IMR-90 (cell line): ENCODE measurements at regions not wholly inside any gene's neighbourhood (a gene's known extent, or its start where the extent isn't known, plus 50 kb on each side); places are given as distances from the start of the nearest gene placed in this dataset.
A peak's percentile ranks its signal among the peaks of the same experiment; 100 is the strongest.

Experiments used
- ATAC-seq: fragments of 200-7000 bp; cut with Tn5 transposase; 2 replicates; pipeline ENCODE4 v1.9.1; 2020; ENCODE audit warnings: low read depth, mild to moderate bottlenecking, moderate library complexity
- BruUV-seq: library from RNA; stranded (reverse); fragments of 400-500 nt; replicated peaks from 2 replicates; lab custom pipeline; 2021; lab: Mats Ljungman, UMichigan
- CTCF ChIA-PET: fragments of 300-600 bp; formaldehyde crosslinking; extraction: SDS; loops from one replicate; lab custom pipeline; 2021; ENCODE audit warnings: antibody characterized with exemption; lab: Yijun Ruan, JAX
- POLR2A ChIA-PET: fragments of 300-600 bp; sonication (Branson Sonifier 250); formaldehyde crosslinking; loops from one replicate; lab custom pipeline; 2022; ENCODE audit warnings: antibody characterized with exemption; ENCODE audit not compliant: unreplicated experiment; lab: Charles Lee
- DNase-seq: peaks from one replicate; pipeline ENCODE4 v3.0.0; 2013
- H2AFZ ChIP-seq: replicated peaks from 2 replicates; pipeline ENCODE3; 2013; ENCODE audit warnings: low read length, mild to moderate bottlenecking; ENCODE audit not compliant: poor library complexity
- H2AK5ac ChIP-seq: 2 replicates; pipeline ENCODE4 v1.6.1; 2013; ENCODE audit warnings: low read depth, low read length, inconsistent platforms
- H2AK9ac ChIP-seq: replicated peaks from 2 replicates; pipeline ENCODE3; 2013; ENCODE audit warnings: mild to moderate bottlenecking, low read depth, low read length, moderate library complexity; ENCODE audit not compliant: poor library complexity
- H2BK120ac ChIP-seq: 2 replicates; pipeline ENCODE4 v1.6.1; 2013; ENCODE audit warnings: low read depth, low read length, inconsistent platforms
- H2BK15ac ChIP-seq: 3 replicates; pipeline ENCODE4 v1.6.1; 2013; ENCODE audit warnings: low read depth, low read length, inconsistent platforms
- H2BK20ac ChIP-seq: 2 replicates; pipeline ENCODE4 v1.6.1; 2013; ENCODE audit warnings: low read depth, mild to moderate bottlenecking, inconsistent platforms, low read length, moderate library complexity
- H2BK5ac ChIP-seq: 2 replicates; pipeline ENCODE4 v1.6.1; 2013; ENCODE audit warnings: mild to moderate bottlenecking, low read depth, low read length, inconsistent platforms; ENCODE audit not compliant: poor library complexity, severe bottlenecking
- H3K14ac ChIP-seq: replicated peaks from 2 replicates; pipeline ENCODE4 v1.6.1; 2013; ENCODE audit warnings: low read depth, low read length, inconsistent platforms
- H3K18ac ChIP-seq: 2 replicates; pipeline ENCODE4 v1.6.1; 2013; ENCODE audit warnings: low read depth, low read length, control low read depth
- H3K23ac ChIP-seq: 2 replicates; pipeline ENCODE4 v1.6.1; 2013; ENCODE audit warnings: low read depth, low read length, inconsistent platforms
- H3K27ac ChIP-seq: 2 replicates; pipeline ENCODE4 v1.5.1; 2013; ENCODE audit warnings: mild to moderate bottlenecking, control low read depth, low read length; ENCODE audit not compliant: insufficient read depth
- H3K27me3 ChIP-seq: 2 replicates; pipeline ENCODE4 v1.6.1; 2013; ENCODE audit warnings: low read length; ENCODE audit not compliant: control insufficient read depth, insufficient read depth
- H3K36me3 ChIP-seq: 2 replicates; pipeline ENCODE4 v1.6.1; 2013; ENCODE audit warnings: low read length, mixed read lengths; ENCODE audit not compliant: control insufficient read depth, insufficient read depth
- H3K4ac ChIP-seq: 2 replicates; pipeline ENCODE4 v1.6.1; 2013; ENCODE audit warnings: low read depth, low read length, inconsistent platforms
- H3K4me1 ChIP-seq: 2 replicates; pipeline ENCODE4 v1.6.1; 2013; ENCODE audit warnings: low read length, mixed read lengths; ENCODE audit not compliant: control insufficient read depth, insufficient read depth
- H3K4me2 ChIP-seq: 2 replicates; pipeline ENCODE4 v1.6.1; 2013; ENCODE audit warnings: low read depth, mild to moderate bottlenecking, control low read depth, low read length, moderate library complexity
- H3K4me3 ChIP-seq: 2 replicates; pipeline ENCODE4 v1.5.1; 2013; ENCODE audit warnings: low read depth, mild to moderate bottlenecking, control low read depth, low read length, moderate library complexity; ENCODE audit not compliant: insufficient read depth
- H3K56ac ChIP-seq: 2 replicates; pipeline ENCODE4 v1.6.1; 2013; ENCODE audit warnings: low read length, inconsistent platforms; ENCODE audit not compliant: insufficient read depth; ENCODE audit errors: extremely low read depth
- H3K79me1 ChIP-seq, 2 experiments: 2 replicates each; pipeline ENCODE4 v1.6.1; 2013; ENCODE audit warnings: low read length in 2 of 2, inconsistent platforms in 1 of 2, low read depth in 1 of 2
- H3K9ac ChIP-seq: 2 replicates; pipeline ENCODE4 v1.6.1; 2013; ENCODE audit warnings: low read depth, low read length, control low read depth
- H3K9me1 ChIP-seq: 2 replicates; pipeline ENCODE4 v1.6.1; 2013; ENCODE audit warnings: low read length, inconsistent platforms; ENCODE audit not compliant: insufficient read depth
- H3K9me3 ChIP-seq: 2 replicates; pipeline ENCODE4 v1.6.1; 2013; ENCODE audit warnings: low read length; ENCODE audit not compliant: control insufficient read depth, insufficient read depth
- H4K20me1 ChIP-seq: 2 replicates; pipeline ENCODE4 v1.6.1; 2013; ENCODE audit warnings: low read length, inconsistent platforms; ENCODE audit not compliant: insufficient read depth
- H4K5ac ChIP-seq: 2 replicates; pipeline ENCODE4 v1.6.1; 2013; ENCODE audit warnings: mild to moderate bottlenecking, low read depth, low read length, control low read depth
- H4K8ac ChIP-seq, 2 experiments: 2 replicates each; pipeline ENCODE4 v1.6.1; 2013; ENCODE audit warnings: low read depth in 2 of 2, low read length in 2 of 2, control low read depth in 1 of 2, inconsistent platforms in 1 of 2
- H4K91ac ChIP-seq: 2 replicates; pipeline ENCODE4 v1.6.1; 2013; ENCODE audit warnings: low read depth, low read length, inconsistent platforms; ENCODE audit not compliant: insufficient read depth
- CHD1 ChIP-seq: IDR thresholded peaks from 2 replicates; pipeline ENCODE4 v1.6.1; 2012; ENCODE audit warnings: low read depth, low read length, improper control_type of control experiment
- MAZ ChIP-seq: IDR thresholded peaks from 2 replicates; pipeline ENCODE4 v1.6.1; 2012; ENCODE audit warnings: low read depth, mild to moderate bottlenecking, low read length, improper control_type of control experiment, moderate library complexity, borderline replicate concordance
- RFX5 ChIP-seq: IDR thresholded peaks from 2 replicates; pipeline ENCODE4 v1.8.0; 2012; ENCODE audit warnings: low read depth, mild to moderate bottlenecking, low read length, moderate library complexity
- SMC3 ChIP-seq: fragments of 150-350 bp; IDR thresholded peaks from 2 replicates; pipeline ENCODE4 v1.6.1; 2016; ENCODE audit warnings: low read depth, mild to moderate bottlenecking, antibody characterized with exemption, low read length, moderate library complexity
- WGBS, 2 experiments: methylation state at CpG; one replicate each; pipeline versions ENCODE4 v1.1.5 to v1.1.7; 2013; ENCODE audit warnings: missing lambda C conversion rate in 2 of 2; ENCODE audit not compliant: insufficient read length in 1 of 2; ENCODE audit errors: extremely low coverage in 2 of 2; 5-methylcytosine and 5-hydroxymethylcytosine counted together
- dilution Hi-C: fragments of 300-500 bp; cut with HindIII; formaldehyde crosslinking; loops from one replicate; pipeline ENCODE4 v1.14.3; 2018; ENCODE audit warnings: low sequenced_read_pairs; ENCODE audit not compliant: unreplicated experiment
- in situ Hi-C: fragments of 300-500 bp; cut with MboI; formaldehyde crosslinking; loops from 3 replicates; pipeline ENCODE4 v1.14.3; 2019; ENCODE audit warnings: low sequenced_read_pairs, inconsistent platforms, mixed read lengths
- intact Hi-C: fragments of 100-400 bp; cut with micrococcal nuclease; formaldehyde crosslinking; loops from 2 replicates; pipeline ENCODE4 v1.10.0; 2022
- TF ChIP-seq, protein P1 (sequence below): conservative IDR thresholded peaks from 2 replicates; pipeline ENCODE4 v1.5.1; 2012; ENCODE audit warnings: mild to moderate bottlenecking, low read depth, low read length, improper control_type of control experiment

- no TSS peak for BruUV-seq
- Histone ChIP-seq H3K9ac (no peak overlapping the region), H3K79me1 (peaks cover 0 to 3% of the 10 kb centered on the region in 2 experiments; a peak in 2 of 4 replicates), H4K8ac (no peak overlapping the region), H3K36me3 (no peaks in the 10 kb centered on the region), H3K27ac (no peak overlapping the region), H3K14ac (no peak overlapping the region), H3K27me3 (no peaks in the 10 kb centered on the region; the same call in 1 of the 2 replicates), H2AK5ac (no peak overlapping the region), H3K4me1 (0 out of 2 replicates have a peak, but pooled peaks cover 3% of the 10 kb centered on the region), H3K18ac (no peak overlapping the region), H4K20me1 (no peaks in the 10 kb centered on the region), H3K4me2 (no peak overlapping the region), H2BK5ac (no peak overlapping the region), H2BK120ac (peak overlapping the region; percentile 65; the same call in 1 of the 2 replicates), H3K4ac (no peak overlapping the region), H3K9me3 (no peaks in the 10 kb centered on the region), H4K5ac (no peak overlapping the region), H3K4me3 (no peak overlapping the region), H2AK9ac (no peak overlapping the region), H3K56ac (no peak overlapping the region), H2BK15ac (no peak overlapping the region; the same call in 2 of the 3 replicates), H2BK20ac (no peak overlapping the region), H3K9me1 (peaks cover 3% of the 10 kb centered on the region; the same call in 1 of the 2 replicates), H4K91ac (no peak overlapping the region), H2AFZ (no peak overlapping the region), H3K23ac (no peak overlapping the region)
- in situ Hi-C loops (loop anchor here (5.0 to 10.0 kb wide), 2 partner anchors 246 to 588 kb away; no protein-coding TSS in a partner anchor), intact Hi-C loops (loop anchor here (5.0 kb wide), 1 partner anchor 223 kb away; no protein-coding TSS in a partner anchor), dilution Hi-C loops (no loop called here)
- CTCF ChIA-PET: interaction anchor here (0.5 to 1.7 kb wide), 4 partner anchors 69 to 593 kb away, joined by 3 to 4 read pairs (median 4); no protein-coding TSS in a partner anchor
- no peak for ATAC-seq
- no peak for DNase-seq
- no CpG with 5 or more reads among the region's 2 CpGs for WGBS, 2 experiments
- POLR2A ChIA-PET: interaction anchor here (1.0 to 1.7 kb wide), 4 partner anchors 109 to 129 kb away, joined by 3 to 12 read pairs (median 4); partner anchors contain the start of gene NABP1
- TF ChIP-seq MAZ (no peak), RFX5 (no peak), CHD1 (no peak), SMC3 (no peak)
- TF ChIP-seq, protein P1, sequence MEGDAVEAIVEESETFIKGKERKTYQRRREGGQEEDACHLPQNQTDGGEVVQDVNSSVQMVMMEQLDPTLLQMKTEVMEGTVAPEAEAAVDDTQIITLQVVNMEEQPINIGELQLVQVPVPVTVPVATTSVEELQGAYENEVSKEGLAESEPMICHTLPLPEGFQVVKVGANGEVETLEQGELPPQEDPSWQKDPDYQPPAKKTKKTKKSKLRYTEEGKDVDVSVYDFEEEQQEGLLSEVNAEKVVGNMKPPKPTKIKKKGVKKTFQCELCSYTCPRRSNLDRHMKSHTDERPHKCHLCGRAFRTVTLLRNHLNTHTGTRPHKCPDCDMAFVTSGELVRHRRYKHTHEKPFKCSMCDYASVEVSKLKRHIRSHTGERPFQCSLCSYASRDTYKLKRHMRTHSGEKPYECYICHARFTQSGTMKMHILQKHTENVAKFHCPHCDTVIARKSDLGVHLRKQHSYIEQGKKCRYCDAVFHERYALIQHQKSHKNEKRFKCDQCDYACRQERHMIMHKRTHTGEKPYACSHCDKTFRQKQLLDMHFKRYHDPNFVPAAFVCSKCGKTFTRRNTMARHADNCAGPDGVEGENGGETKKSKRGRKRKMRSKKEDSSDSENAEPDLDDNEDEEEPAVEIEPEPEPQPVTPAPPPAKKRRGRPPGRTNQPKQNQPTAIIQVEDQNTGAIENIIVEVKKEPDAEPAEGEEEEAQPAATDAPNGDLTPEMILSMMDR: 0 out of 2 replicates have a peak, but pooled peaks have one; percentile 1
These were observed 108.9 kb upstream of the NABP1 start for GRCh38 chr2:191569025-191569424.
